HCT116 (cell line): ENCODE measurements at regions not wholly inside any gene's neighbourhood (a gene's known extent, or its start where the extent isn't known, plus 50 kb on each side); places are given as distances from the start of the nearest gene placed in this dataset.

Source experiments
- ATAC-seq: fragments of 200-7000 bp; cut with Tn5 transposase; 2 replicates; pipeline ENCODE4 v1.9.1; 2020; ENCODE audit warnings: mild to moderate bottlenecking, moderate library complexity
- BruUV-seq: library from RNA; stranded (reverse); fragments of 400-500 nt; replicated peaks from 2 replicates; lab custom pipeline; 2021; lab: Mats Ljungman, UMichigan
- CTCF ChIA-PET: fragments of 300-600 bp; sonication (Branson Sonifier 250); formaldehyde crosslinking; loops from one replicate; lab custom pipeline; 2021; ENCODE audit warnings: antibody characterized with exemption; lab: Charles Lee
- POLR2A ChIA-PET: fragments of 300-600, 350-600 bp; sonication (Branson Sonifier 250); formaldehyde crosslinking; loops from one replicate; lab custom pipeline; 2021; ENCODE audit warnings: antibody characterized with exemption; lab: Charles Lee
- RAD21 ChIA-PET, 2 experiments: fragments of 300-600 bp; sonication (Branson Sonifier 250); formaldehyde crosslinking; loops; one replicate each; lab custom pipeline; 2023; ENCODE audit warnings: low total read pairs in 2 of 2; ENCODE audit not compliant: uncharacterized antibody in 2 of 2, unreplicated experiment in 2 of 2, low non-redundant PET in 1 of 2; lab: Charles Lee
- DNase-seq: peaks from one replicate; pipeline ENCODE4 v3.0.0-alpha.2; 2010; ENCODE audit warnings: low read depth, low spot score
- H2AFZ ChIP-seq: fragments of 200-600 bp; shearing (Covaris generic), sonication (generic); 2 replicates; pipeline ENCODE4 v1.6.1; 2017; ENCODE audit warnings: low read depth, mixed run types, mixed read lengths, antibody characterized with exemption, low read length; ENCODE audit not compliant: poor library complexity, severe bottlenecking
- H3K27ac ChIP-seq: 2 replicates; pipeline ENCODE4 v1.5.1; 2012; ENCODE audit warnings: low read depth, low read length
- H3K27me3 ChIP-seq: fragments of 200-600 bp; sonication (generic); 2 replicates; pipeline ENCODE4 v1.6.1; 2016; ENCODE audit warnings: mixed run types, low read length, mixed read lengths; ENCODE audit not compliant: insufficient read depth
- H3K36me3 ChIP-seq, 2 experiments: fragments of 200-500 bp in 1 of 2; fragments of 200-600 bp in 1 of 2; sonication (Bioruptor generic) in 1 of 2; sonication (generic) in 1 of 2; 2 replicates each; pipeline versions ENCODE4 v1.5.1 to v1.6.1; 2014 to 2016; ENCODE audit warnings: low read length in 2 of 2, inconsistent platforms in 1 of 2, mixed read lengths in 1 of 2, mixed run types in 1 of 2; ENCODE audit not compliant: insufficient read depth in 2 of 2, control insufficient read depth in 1 of 2
- H3K4me1 ChIP-seq, 2 experiments: fragments of 200-600 bp in 1 of 2; sonication (generic) in 1 of 2; 2 replicates each; pipeline versions ENCODE4 v1.5.1 to v1.6.1; 2012 to 2017; ENCODE audit warnings: low read length in 2 of 2, inconsistent platforms in 1 of 2, mild to moderate bottlenecking in 1 of 2, mixed read lengths in 1 of 2, mixed run types in 1 of 2, moderate library complexity in 1 of 2; ENCODE audit not compliant: insufficient read depth in 2 of 2, control insufficient read depth in 1 of 2
- H3K4me2 ChIP-seq: fragments of 200-600 bp; sonication (generic); 2 replicates; pipeline ENCODE4 v1.6.1; 2017; ENCODE audit warnings: mixed run types, low read length, mixed read lengths
- H3K4me3 ChIP-seq, 2 experiments: fragments of 200-600 bp in 1 of 2; sonication (generic) in 1 of 2; replicated peaks in 1 of 2; 2 replicates each; pipeline ENCODE4 v1.5.1; 2011 to 2016; ENCODE audit warnings: low read length in 2 of 2, control low read depth in 1 of 2, low read depth in 1 of 2, mild to moderate bottlenecking in 1 of 2, mixed read lengths in 1 of 2, mixed run types in 1 of 2
- H3K79me2 ChIP-seq: fragments of 200-600 bp; sonication (generic); 2 replicates; pipeline ENCODE4 v1.6.1; 2017; ENCODE audit warnings: mild to moderate bottlenecking, mixed run types, low read length, moderate library complexity, mixed read lengths; ENCODE audit not compliant: insufficient read depth
- H3K9ac ChIP-seq: fragments of 200-600 bp; sonication (generic); 2 replicates; pipeline ENCODE4 v1.6.1; 2016; ENCODE audit warnings: low read length, mixed read lengths
- H3K9me2 ChIP-seq: fragments of 200-600 bp; sonication (generic), shearing (Covaris generic); 2 replicates; pipeline ENCODE4 v1.6.1; 2017; ENCODE audit warnings: mixed run types, mild to moderate bottlenecking, moderate library complexity; ENCODE audit not compliant: insufficient read depth
- H3K9me3 ChIP-seq, 2 experiments: fragments of 200-500 bp in 1 of 2; fragments of 200-600 bp in 1 of 2; sonication (Bioruptor generic) in 1 of 2; sonication (generic) in 1 of 2; 2 replicates each; pipeline ENCODE4 v1.6.1; 2014 to 2017; ENCODE audit warnings: low read length in 2 of 2, mixed read lengths in 2 of 2, inconsistent platforms in 1 of 2, low read depth in 1 of 2, mild to moderate bottlenecking in 1 of 2, mixed run types in 1 of 2, moderate library complexity in 1 of 2; ENCODE audit not compliant: control insufficient read depth in 1 of 2, insufficient read depth in 1 of 2
- H4K20me1 ChIP-seq: fragments of 200-600 bp; sonication (generic), shearing (Covaris generic); 2 replicates; pipeline ENCODE4 v1.6.1; 2017; ENCODE audit warnings: mixed run types, mild to moderate bottlenecking, moderate library complexity; ENCODE audit not compliant: insufficient read depth
- CBX3 ChIP-seq: IDR thresholded peaks from 2 replicates; pipeline ENCODE4 v1.6.1; 2012; ENCODE audit warnings: low read depth
- CEBPB ChIP-seq: IDR thresholded peaks from 2 replicates; pipeline ENCODE4 v1.6.1; 2012; ENCODE audit warnings: low read depth
- CTCF ChIP-seq, 3 experiments: fragments of 200-600 bp in 1 of 3; sonication (generic) in 1 of 3; IDR thresholded peaks in 2 of 3; conservative IDR thresholded peaks in 1 of 3; 2 replicates each; pipeline ENCODE4 v1.5.1; 2012 to 2017; ENCODE audit warnings: low read depth in 2 of 3, low read length in 2 of 3, antibody characterized with exemption in 1 of 3, borderline replicate concordance in 1 of 3, control low read depth in 1 of 3, mild to moderate bottlenecking in 1 of 3, mixed read lengths in 1 of 3, mixed run types in 1 of 3, moderate library complexity in 1 of 3; ENCODE audit not compliant: insufficient read depth in 1 of 3
- EGR1 ChIP-seq: IDR thresholded peaks from 2 replicates; pipeline ENCODE4 v1.6.1; 2012; ENCODE audit warnings: low read depth
- ELF1 ChIP-seq: IDR thresholded peaks from 2 replicates; pipeline ENCODE4 v1.6.1; 2012; ENCODE audit warnings: low read depth, borderline replicate concordance
- EZH2 ChIP-seq: fragments of 200-600 bp; sonication (generic); IDR thresholded peaks from 2 replicates; pipeline ENCODE4 v1.6.1; 2017; ENCODE audit warnings: antibody characterized with exemption, mixed run types
- EZH2phosphoT487 ChIP-seq: fragments of 200-600 bp; IDR thresholded peaks from 2 replicates; pipeline ENCODE4 v1.6.1; 2018; ENCODE audit warnings: antibody characterized with exemption, borderline replicate concordance
- JUND ChIP-seq: IDR thresholded peaks from 2 replicates; pipeline ENCODE4 v1.6.1; 2012
- POLR2A ChIP-seq: IDR thresholded peaks from 2 replicates; pipeline ENCODE4 v1.7.0; 2011; ENCODE audit warnings: borderline replicate concordance; ENCODE audit not compliant: insufficient read depth, insufficient read length; ENCODE audit errors: extremely low read depth
- POLR2AphosphoS5 ChIP-seq: IDR thresholded peaks from 2 replicates; pipeline ENCODE4 v1.6.1; 2011; ENCODE audit warnings: mild to moderate bottlenecking, low read depth, low read length, moderate library complexity
- REST ChIP-seq: IDR thresholded peaks from 2 replicates; pipeline ENCODE4 v1.6.1; 2012; ENCODE audit warnings: low read depth
- SIN3A ChIP-seq: IDR thresholded peaks from 2 replicates; pipeline ENCODE4 v1.6.1; 2012; ENCODE audit warnings: low read depth
- SP1 ChIP-seq: IDR thresholded peaks from 2 replicates; pipeline ENCODE4 v1.6.1; 2012; ENCODE audit warnings: low read depth
- SRF ChIP-seq: IDR thresholded peaks from 2 replicates; pipeline ENCODE4 v1.6.1; 2012; ENCODE audit warnings: low read depth
- ZFX ChIP-seq: fragments of 450-650 bp; IDR thresholded peaks from 2 replicates; pipeline ENCODE4 v1.6.1; 2017
- ZNF274 ChIP-seq: fragments of 200-500 bp; sonication (Bioruptor generic); IDR thresholded peaks from 2 replicates; pipeline ENCODE4 v1.6.1; 2014; ENCODE audit warnings: mild to moderate bottlenecking, low read depth, low read length, inconsistent platforms
- intact Hi-C: fragments of 100-400 bp; cut with micrococcal nuclease; formaldehyde crosslinking; loops from 2 replicates; pipeline ENCODE4 v1.10.0; 2022
- TF ChIP-seq, protein P1 (sequence below): IDR thresholded peaks from 2 replicates; pipeline ENCODE4 v1.6.1; 2012

DNA sequence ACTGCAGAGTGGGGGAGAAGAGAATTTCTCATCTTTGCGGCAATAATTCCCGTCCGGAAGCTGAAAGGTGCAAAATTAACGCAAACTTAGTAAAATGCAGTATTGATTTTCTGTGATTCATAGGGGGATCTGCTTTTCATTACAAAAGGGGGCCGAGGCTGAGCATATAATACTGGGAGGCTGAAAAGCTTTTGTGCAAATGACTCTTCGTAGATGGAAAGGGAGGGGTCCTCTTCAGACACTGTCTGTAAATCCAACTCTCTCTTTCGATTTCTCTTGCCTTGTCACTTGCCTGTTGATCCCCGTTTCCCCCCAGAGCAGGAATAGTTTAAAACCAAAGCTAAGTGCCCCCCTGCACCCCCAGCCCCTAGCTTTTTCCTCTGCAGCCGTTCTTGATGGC lies 258.2 kb downstream of the VRK1 start:
- ATAC-seq (no peak), DNase-seq (no peak)
- ChIA-PET RAD21 (no interaction called here), CTCF (interaction anchor here (1.0 to 1.6 kb wide), 2 partner anchors 54 to 122 kb away, joined by 6 read pairs; no protein-coding TSS in a partner anchor), POLR2A (no interaction called here)
- H3K27ac ChIP-seq: no peak overlapping the region
- no peak overlapping the region for H2AFZ ChIP-seq
- H3K9me2 ChIP-seq: no peaks in the 10 kb centered on the region
- no peaks in the 10 kb centered on the region for H4K20me1 ChIP-seq
- no peaks in the 10 kb centered on the region for H3K27me3 ChIP-seq
- H3K36me3 ChIP-seq: no peaks in the 10 kb centered on the region
- no peak overlapping the region for H3K9ac ChIP-seq
- no peak for TF ChIP-seq CBX3
- TF ChIP-seq SIN3A: no peak
- TF ChIP-seq, protein P1, sequence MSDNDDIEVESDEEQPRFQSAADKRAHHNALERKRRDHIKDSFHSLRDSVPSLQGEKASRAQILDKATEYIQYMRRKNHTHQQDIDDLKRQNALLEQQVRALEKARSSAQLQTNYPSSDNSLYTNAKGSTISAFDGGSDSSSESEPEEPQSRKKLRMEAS: no peak
- no peak for TF ChIP-seq EZH2
- no peak for TF ChIP-seq POLR2AphosphoS5
- TF ChIP-seq JUND: no peak
- TF ChIP-seq EGR1: no peak
- TF ChIP-seq EZH2phosphoT487: no peak
- no peak for TF ChIP-seq ZNF274
- TF ChIP-seq SRF: no peak
- TF ChIP-seq SP1: no peak
- TF ChIP-seq REST: no peak
- TF ChIP-seq ZFX: no peak
- TF ChIP-seq POLR2A: no peak
- TF ChIP-seq CTCF (IDR thresholded peaks at IDR 0.05 in 2 of 3, conservative IDR thresholded peaks at IDR 0.05 in 1 of 3; ENCODE audit: borderline replicate concordance in 1 of 3, insufficient read depth in 1 of 3, low read depth in 2 of 3, low read length in 2 of 3): no peak
- no peak for TF ChIP-seq ELF1
- no peak for TF ChIP-seq CEBPB
- intact Hi-C loops: no loop called here
- H3K4me1 ChIP-seq: peaks cover 0 to 11% of the 10 kb centered on the region in 2 experiments; a peak in 1 of 4 replicates
- H3K9me3 ChIP-seq: no peaks in the 10 kb centered on the region
- no peak overlapping the region for H3K4me3 ChIP-seq
- no TSS peak for BruUV-seq
- no peak overlapping the region for H3K4me2 ChIP-seq
- no peaks in the 10 kb centered on the region for H3K79me2 ChIP-seq
